ENCODE measurements at regions not wholly inside any gene's neighbourhood (a gene's known extent, or its start where the extent isn't known, plus 50 kb on each side); places are given as distances from the start of the nearest gene placed in this dataset.

- CTCF ChIA-PET, result interaction anchor here (0.5 to 2.4 kb wide), 6 partner anchors 12 to 822 kb away, joined by 3 to 8 read pairs (median 4); no protein-coding TSS in a partner anchor
- BruUV-seq (replicated peaks), result no TSS peak
- DNase-seq (ENCODE audit: low read depth, low spot score) (peak; percentile 92), FAIRE-seq (peak; percentile 100)
- Histone ChIP-seq H3K9ac (replicated peaks; ENCODE audit: extremely low read depth, insufficient read depth, low read length) (peak overlapping the region; percentile 69), H3K4me3 (replicated peaks in 1 of 3; ENCODE audit: insufficient read depth in 1 of 3, low read depth in 1 of 3, low read length in 3 of 3) (peak overlapping the region in 1 of 3 experiments; percentile 51), H3K4me2 (ENCODE audit: insufficient read depth, low read length) (peak overlapping the region; percentile 93), H4K20me1 (replicated peaks; ENCODE audit: control insufficient read depth, extremely low read depth, insufficient read depth, low read length) (no peaks in the 10 kb centered on the region), H3K27ac (ENCODE audit: insufficient read depth, low read depth, low read length) (peak overlapping the region; percentile 94), H3K36me3 (ENCODE audit: control insufficient read depth in 2 of 2, extremely low read depth in 1 of 2, insufficient read depth in 2 of 2, low read length in 2 of 2) (no peaks in the 10 kb centered on the region), H2AFZ (ENCODE audit: low read depth, low read length) (peak overlapping the region; percentile 4), H3K27me3 (ENCODE audit: control insufficient read depth in 2 of 2, insufficient read depth in 2 of 2, low read length in 2 of 2) (no peaks in the 10 kb centered on the region), H3K4me1 (ENCODE audit: control insufficient read depth, extremely low read depth, insufficient read depth, low read length) (peaks cover 58% of the 10 kb centered on the region), H3K79me2 (ENCODE audit: control insufficient read depth, insufficient read depth, low read length) (no peaks in the 10 kb centered on the region), H3K9me1 (replicated peaks; ENCODE audit: control insufficient read depth, extremely low read depth, insufficient read depth, low read length) (no peaks in the 10 kb centered on the region), H3K9me3 (replicated peaks; ENCODE audit: control insufficient read depth, insufficient read depth, low read length) (no peaks in the 10 kb centered on the region)
- POLR2A ChIA-PET, result interaction anchor here (1.0 kb wide), 1 partner anchor 12 kb away, joined by 4 read pairs; no protein-coding TSS in a partner anchor
- dilution Hi-C loops (cut with MboI; ENCODE audit: extremely low pct_ligation_motif_present, low sequenced_read_pairs) (no loop called here), intact Hi-C loops (cut with micrococcal nuclease) (loop anchor here (1.0 to 5.0 kb wide), 10 partner anchors 12 to 494 kb away; partner anchors contain the start of gene ERG)
- TF ChIP-seq GATA2 (IDR thresholded peaks at IDR 0.05; ENCODE audit: insufficient read depth, insufficient read length, low read depth, low read length) (peak; percentile 95), POLR2A (IDR thresholded peaks at IDR 0.05; ENCODE audit: low read depth, low read length) (peak; percentile 44), CTCF (IDR thresholded peaks at IDR 0.05; ENCODE audit: extremely low read depth in 1 of 2, insufficient read depth in 1 of 2, low read depth in 1 of 2, low read length in 2 of 2) (no peak), MYC (IDR thresholded peaks at IDR 0.05; ENCODE audit: low read depth, low read length) (peak; percentile 26), MAX (IDR thresholded peaks at IDR 0.05; ENCODE audit: insufficient read depth, insufficient read length) (no peak), FOS (IDR thresholded peaks at IDR 0.05; ENCODE audit: borderline replicate concordance, insufficient read depth, low read length) (peak; percentile 76), POLR2AphosphoS5 (IDR thresholded peaks at IDR 0.05; ENCODE audit: insufficient read depth, low read depth, low read length) (peak; percentile 91), JUN (IDR thresholded peaks at IDR 0.05; ENCODE audit: borderline replicate concordance, insufficient read depth, insufficient read length, low read depth) (peak; percentile 62), EZH2 (IDR thresholded peaks at IDR 0.05; ENCODE audit: borderline replicate concordance, low read depth, low read length, severe bottlenecking) (no peak)
These were observed 187.0 kb downstream of the ETS2 start for GRCh38 chr21:38992737-38993136.

Data from endothelial cell of umbilical vein (primary cell).